ENCODE measurements at regions not wholly inside any gene's neighbourhood (a gene's known extent, or its start where the extent isn't known, plus 50 kb on each side); places are given as distances from the start of the nearest gene placed in this dataset.

GRCh38 chr4:36676139-36677050 lies 395.0 kb downstream of the DTHD1 start:
- TF ChIP-seq EZH2 (IDR thresholded peaks at IDR 0.05; ENCODE audit: borderline replicate concordance, low read length), result no peak
- TF ChIP-seq, protein P1, sequence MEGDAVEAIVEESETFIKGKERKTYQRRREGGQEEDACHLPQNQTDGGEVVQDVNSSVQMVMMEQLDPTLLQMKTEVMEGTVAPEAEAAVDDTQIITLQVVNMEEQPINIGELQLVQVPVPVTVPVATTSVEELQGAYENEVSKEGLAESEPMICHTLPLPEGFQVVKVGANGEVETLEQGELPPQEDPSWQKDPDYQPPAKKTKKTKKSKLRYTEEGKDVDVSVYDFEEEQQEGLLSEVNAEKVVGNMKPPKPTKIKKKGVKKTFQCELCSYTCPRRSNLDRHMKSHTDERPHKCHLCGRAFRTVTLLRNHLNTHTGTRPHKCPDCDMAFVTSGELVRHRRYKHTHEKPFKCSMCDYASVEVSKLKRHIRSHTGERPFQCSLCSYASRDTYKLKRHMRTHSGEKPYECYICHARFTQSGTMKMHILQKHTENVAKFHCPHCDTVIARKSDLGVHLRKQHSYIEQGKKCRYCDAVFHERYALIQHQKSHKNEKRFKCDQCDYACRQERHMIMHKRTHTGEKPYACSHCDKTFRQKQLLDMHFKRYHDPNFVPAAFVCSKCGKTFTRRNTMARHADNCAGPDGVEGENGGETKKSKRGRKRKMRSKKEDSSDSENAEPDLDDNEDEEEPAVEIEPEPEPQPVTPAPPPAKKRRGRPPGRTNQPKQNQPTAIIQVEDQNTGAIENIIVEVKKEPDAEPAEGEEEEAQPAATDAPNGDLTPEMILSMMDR (IDR thresholded peaks at IDR 0.05; ENCODE audit: low read length), result no peak

All from OCI-LY1 (cell line).